Neural progenitor cell (in vitro differentiated cells): ENCODE measurements at regions not wholly inside any gene's neighbourhood (a gene's known extent, or its start where the extent isn't known, plus 50 kb on each side); places are given as distances from the start of the nearest gene placed in this dataset.

Source experiments
- EZH2 ChIP-seq: fragments of 200-600 bp; sonication (generic); IDR thresholded peaks from 2 replicates; pipeline ENCODE4 v1.6.1; 2017; ENCODE audit warnings: antibody characterized with exemption, mild to moderate bottlenecking, moderate library complexity
- EZH2phosphoT487 ChIP-seq: fragments of 200-600 bp; sonication (generic); IDR thresholded peaks from 2 replicates; pipeline ENCODE4 v1.6.1; 2017; ENCODE audit warnings: antibody characterized with exemption
- TF ChIP-seq, protein P1 (sequence below): fragments of 200-600 bp; sonication (generic); IDR thresholded peaks from 2 replicates; pipeline ENCODE4 v1.5.1; 2017; ENCODE audit warnings: antibody characterized with exemption, mild to moderate bottlenecking

DNA sequence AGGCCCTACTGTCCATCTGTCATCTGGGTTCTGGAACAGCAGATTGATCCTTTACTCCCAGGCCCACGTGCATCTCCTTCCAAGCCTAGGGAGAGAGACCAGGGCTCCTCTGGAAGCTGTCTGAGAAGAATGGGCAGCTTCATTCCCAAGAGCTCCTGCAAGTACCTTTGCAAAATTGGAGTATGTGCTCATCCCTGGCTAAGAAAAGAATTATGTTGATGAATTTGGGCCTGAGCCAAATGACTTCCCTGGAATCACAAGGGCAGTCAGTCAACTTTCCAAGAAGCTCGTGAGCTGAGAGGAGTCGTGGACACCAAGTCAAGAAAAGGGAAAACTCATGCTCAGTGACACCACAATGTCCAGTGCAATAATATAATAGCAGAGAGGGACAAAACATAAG lies 54.6 kb upstream of the AKAP12 start:
- TF ChIP-seq, protein P1, sequence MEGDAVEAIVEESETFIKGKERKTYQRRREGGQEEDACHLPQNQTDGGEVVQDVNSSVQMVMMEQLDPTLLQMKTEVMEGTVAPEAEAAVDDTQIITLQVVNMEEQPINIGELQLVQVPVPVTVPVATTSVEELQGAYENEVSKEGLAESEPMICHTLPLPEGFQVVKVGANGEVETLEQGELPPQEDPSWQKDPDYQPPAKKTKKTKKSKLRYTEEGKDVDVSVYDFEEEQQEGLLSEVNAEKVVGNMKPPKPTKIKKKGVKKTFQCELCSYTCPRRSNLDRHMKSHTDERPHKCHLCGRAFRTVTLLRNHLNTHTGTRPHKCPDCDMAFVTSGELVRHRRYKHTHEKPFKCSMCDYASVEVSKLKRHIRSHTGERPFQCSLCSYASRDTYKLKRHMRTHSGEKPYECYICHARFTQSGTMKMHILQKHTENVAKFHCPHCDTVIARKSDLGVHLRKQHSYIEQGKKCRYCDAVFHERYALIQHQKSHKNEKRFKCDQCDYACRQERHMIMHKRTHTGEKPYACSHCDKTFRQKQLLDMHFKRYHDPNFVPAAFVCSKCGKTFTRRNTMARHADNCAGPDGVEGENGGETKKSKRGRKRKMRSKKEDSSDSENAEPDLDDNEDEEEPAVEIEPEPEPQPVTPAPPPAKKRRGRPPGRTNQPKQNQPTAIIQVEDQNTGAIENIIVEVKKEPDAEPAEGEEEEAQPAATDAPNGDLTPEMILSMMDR = no peak
- TF ChIP-seq EZH2phosphoT487 = no peak
- no peak for TF ChIP-seq EZH2
